ENCODE measurements at regions not wholly inside any gene's neighbourhood (a gene's known extent, or its start where the extent isn't known, plus 50 kb on each side); places are given as distances from the start of the nearest gene placed in this dataset.

DNA sequence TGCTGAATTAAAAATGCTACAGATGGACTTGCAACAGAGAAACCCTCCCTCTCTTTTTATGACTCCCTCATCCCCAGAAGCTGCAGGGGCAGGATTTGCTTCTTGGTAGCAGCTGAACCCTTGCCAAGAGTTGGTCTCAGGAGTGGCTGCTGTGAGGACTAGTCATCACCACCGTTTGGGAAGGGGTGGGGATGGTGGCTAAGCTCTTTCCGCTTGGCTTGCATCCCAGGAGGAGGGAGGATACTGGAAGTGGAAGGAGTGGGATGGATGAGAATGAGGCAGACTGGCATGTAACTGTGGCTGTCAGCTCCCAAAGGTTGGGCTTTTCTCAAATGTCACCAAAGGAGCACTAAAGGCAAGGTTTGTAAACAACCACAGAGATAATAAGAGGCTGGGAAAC is 50.8 kb upstream of the COL24A1 start:
- H3K4me1 ChIP-seq (ENCODE audit: insufficient read depth, low read length, poor library complexity, severe bottlenecking), result no peaks in the 10 kb centered on the region
- H3K36me3 ChIP-seq (ENCODE audit: insufficient read depth, low read length), result no peaks in the 10 kb centered on the region
- H3K4me2 ChIP-seq (ENCODE audit: low read depth, low read length, poor library complexity, severe bottlenecking), result no peak overlapping the region
- no peaks in the 10 kb centered on the region for H3K9me2 ChIP-seq (replicated peaks; ENCODE audit: low read depth, low read length)
- H3F3A ChIP-seq (ENCODE audit: low read depth), result no peaks in the 10 kb centered on the region
- no peak for TF ChIP-seq EZH2phosphoT487 (IDR thresholded peaks at IDR 0.05; ENCODE audit: borderline replicate concordance)
- TF ChIP-seq CTCF (conservative IDR thresholded peaks at IDR 0.05; ENCODE audit: low read length), result no peak
- no peaks in the 10 kb centered on the region for H4K20me1 ChIP-seq (ENCODE audit: insufficient read depth, low read length, poor library complexity, severe bottlenecking)
- H2AFZ ChIP-seq (ENCODE audit: low read length), result no peak overlapping the region
- no peaks in the 10 kb centered on the region for H3K9me3 ChIP-seq (ENCODE audit: insufficient read depth, low read depth, low read length)
- no peaks in the 10 kb centered on the region for H3K27me3 ChIP-seq (ENCODE audit: insufficient read depth, low read length, poor library complexity, severe bottlenecking)
- no peaks in the 10 kb centered on the region for H3K79me2 ChIP-seq (ENCODE audit: insufficient read depth, low read length)
- H3K4me3 ChIP-seq (ENCODE audit: low read length, poor library complexity, severe bottlenecking), result no peak overlapping the region
- H3K9ac ChIP-seq (ENCODE audit: low read depth, low read length, poor library complexity, severe bottlenecking), result no peak overlapping the region

Data from Loucy (cell line).